ENCODE measurements at regions not wholly inside any gene's neighbourhood (a gene's known extent, or its start where the extent isn't known, plus 50 kb on each side); places are given as distances from the start of the nearest gene placed in this dataset.

DNA sequence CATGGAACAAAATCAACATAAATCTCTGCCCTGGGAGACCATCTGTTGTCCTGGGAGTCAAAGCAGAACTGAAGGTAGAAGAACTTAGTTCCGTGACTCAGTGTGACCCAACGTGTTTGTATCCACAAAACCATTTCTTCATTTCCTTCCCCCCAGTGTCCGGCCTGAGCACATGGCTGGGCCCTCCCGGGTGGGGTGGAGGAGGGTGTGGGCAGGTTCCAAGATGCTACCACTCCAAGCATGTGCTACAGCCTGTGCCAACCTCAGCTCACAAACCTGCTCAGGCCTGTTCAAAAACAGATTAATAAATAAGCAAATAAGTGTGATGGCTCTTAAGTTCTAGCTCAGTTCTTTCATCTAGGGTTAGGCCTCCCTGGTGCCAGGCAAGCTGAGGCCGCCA lies 55.3 kb downstream of the SHANK2 start:
- TF ChIP-seq, protein P1, sequence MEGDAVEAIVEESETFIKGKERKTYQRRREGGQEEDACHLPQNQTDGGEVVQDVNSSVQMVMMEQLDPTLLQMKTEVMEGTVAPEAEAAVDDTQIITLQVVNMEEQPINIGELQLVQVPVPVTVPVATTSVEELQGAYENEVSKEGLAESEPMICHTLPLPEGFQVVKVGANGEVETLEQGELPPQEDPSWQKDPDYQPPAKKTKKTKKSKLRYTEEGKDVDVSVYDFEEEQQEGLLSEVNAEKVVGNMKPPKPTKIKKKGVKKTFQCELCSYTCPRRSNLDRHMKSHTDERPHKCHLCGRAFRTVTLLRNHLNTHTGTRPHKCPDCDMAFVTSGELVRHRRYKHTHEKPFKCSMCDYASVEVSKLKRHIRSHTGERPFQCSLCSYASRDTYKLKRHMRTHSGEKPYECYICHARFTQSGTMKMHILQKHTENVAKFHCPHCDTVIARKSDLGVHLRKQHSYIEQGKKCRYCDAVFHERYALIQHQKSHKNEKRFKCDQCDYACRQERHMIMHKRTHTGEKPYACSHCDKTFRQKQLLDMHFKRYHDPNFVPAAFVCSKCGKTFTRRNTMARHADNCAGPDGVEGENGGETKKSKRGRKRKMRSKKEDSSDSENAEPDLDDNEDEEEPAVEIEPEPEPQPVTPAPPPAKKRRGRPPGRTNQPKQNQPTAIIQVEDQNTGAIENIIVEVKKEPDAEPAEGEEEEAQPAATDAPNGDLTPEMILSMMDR (IDR thresholded peaks at IDR 0.05; ENCODE audit: low read depth, low read length), result no peak
- no peak for TF ChIP-seq POLR2A (IDR thresholded peaks at IDR 0.05; ENCODE audit: extremely low read depth, insufficient read length)

All from NB4 (cell line).